Endothelial cell (in vitro differentiated cells): ENCODE measurements at regions not wholly inside any gene's neighbourhood (a gene's known extent, or its start where the extent isn't known, plus 50 kb on each side); places are given as distances from the start of the nearest gene placed in this dataset.

Source experiments
- DNase-seq: peaks from one replicate; pipeline ENCODE4 v3.0.0; 2021; ENCODE audit warnings: low spot score
- H3K27ac Mint-ChIP-seq: one replicate; pipeline ENCODE4 v1.8.0; 2021; ENCODE audit warnings: mixed read lengths, inconsistent platforms; ENCODE audit not compliant: unreplicated experiment
- H3K27me3 Mint-ChIP-seq: one replicate; pipeline ENCODE4 v1.8.0; 2021; ENCODE audit warnings: mild to moderate bottlenecking, moderate library complexity, mixed read lengths, inconsistent platforms; ENCODE audit not compliant: unreplicated experiment
- H3K36me3 Mint-ChIP-seq: one replicate; pipeline ENCODE4 v1.8.0; 2021; ENCODE audit warnings: mild to moderate bottlenecking, low read depth, mixed read lengths, inconsistent platforms; ENCODE audit not compliant: unreplicated experiment
- H3K4me1 Mint-ChIP-seq: one replicate; pipeline ENCODE4 v1.8.0; 2021; ENCODE audit warnings: mild to moderate bottlenecking, mixed read lengths, inconsistent platforms; ENCODE audit not compliant: unreplicated experiment
- H3K4me3 Mint-ChIP-seq: one replicate; pipeline ENCODE4 v1.8.0; 2021; ENCODE audit warnings: mild to moderate bottlenecking, mixed read lengths, inconsistent platforms; ENCODE audit not compliant: unreplicated experiment
- H3K9me3 Mint-ChIP-seq: one replicate; pipeline ENCODE4 v1.8.0; 2021; ENCODE audit warnings: mixed read lengths, inconsistent platforms; ENCODE audit not compliant: unreplicated experiment
- CTCF ChIP-seq: fragments of 200-600 bp; sonication (generic); IDR thresholded peaks from one replicate; pipeline ENCODE4 v1.5.0; 2021; ENCODE audit warnings: antibody characterized with exemption; ENCODE audit not compliant: unreplicated experiment

GRCh38 chr2:6148882-6149281 lies 456.7 kb downstream of the SOX11 start:
- DNase-seq, result no peak
- no peak overlapping the region for H3K4me3 Mint-ChIP-seq
- no peaks in the 10 kb centered on the region for H3K9me3 Mint-ChIP-seq

GRCh38 chr2:6159606-6160005 lies 467.4 kb downstream of the SOX11 start:
- no peak overlapping the region for H3K4me3 Mint-ChIP-seq
- DNase-seq, result no peak

More at GRCh38 chr2:6148882-6149281, 456.7 kb downstream of the SOX11 start:
- no peaks in the 10 kb centered on the region for H3K27me3 Mint-ChIP-seq
- H3K4me1 Mint-ChIP-seq, result no peaks in the 10 kb centered on the region
- TF ChIP-seq CTCF, result no peak
- H3K27ac Mint-ChIP-seq, result no peak overlapping the region
- H3K36me3 Mint-ChIP-seq, result no peaks in the 10 kb centered on the region

GRCh38 chr2:6163932-6164331 lies 471.7 kb downstream of the SOX11 start:
- Mint-ChIP-seq H3K27me3 (peaks cover 3% of the 10 kb centered on the region), H3K4me1 (no peaks in the 10 kb centered on the region), H3K27ac (no peak overlapping the region), H3K36me3 (no peaks in the 10 kb centered on the region), H3K4me3 (no peak overlapping the region), H3K9me3 (peaks cover 3% of the 10 kb centered on the region)
- TF ChIP-seq CTCF, result no peak
- DNase-seq, result no peak

More at GRCh38 chr2:6159606-6160005, 467.4 kb downstream of the SOX11 start:
- Mint-ChIP-seq H3K4me1 (no peaks in the 10 kb centered on the region), H3K27me3 (peaks cover 5% of the 10 kb centered on the region), H3K36me3 (no peaks in the 10 kb centered on the region), H3K27ac (no peak overlapping the region), H3K9me3 (no peaks in the 10 kb centered on the region)
- TF ChIP-seq CTCF, result no peak

- no peak overlapping the region for H3K27ac Mint-ChIP-seq
- no peak for TF ChIP-seq CTCF
- H3K9me3 Mint-ChIP-seq, result peaks cover 3% of the 10 kb centered on the region
- no peaks in the 10 kb centered on the region for H3K4me1 Mint-ChIP-seq
- peaks cover 1% of the 10 kb centered on the region for H3K27me3 Mint-ChIP-seq
- H3K4me3 Mint-ChIP-seq, result no peak overlapping the region
- H3K36me3 Mint-ChIP-seq, result no peaks in the 10 kb centered on the region
- DNase-seq, result no peak
These were observed 473.0 kb downstream of the SOX11 start for GRCh38 chr2:6164986-6165747.

GRCh38 chr2:6167592-6168138 lies 475.5 kb downstream of the SOX11 start:
- Mint-ChIP-seq H3K27ac (no peak overlapping the region), H3K36me3 (no peaks in the 10 kb centered on the region), H3K9me3 (peaks cover 4% of the 10 kb centered on the region), H3K27me3 (peaks cover 1% of the 10 kb centered on the region), H3K4me1 (no peaks in the 10 kb centered on the region), H3K4me3 (no peak overlapping the region)
- DNase-seq, result no peak
- no peak for TF ChIP-seq CTCF
